GM18511 (cell line): ENCODE measurements at regions not wholly inside any gene's neighbourhood (a gene's known extent, or its start where the extent isn't known, plus 50 kb on each side); places are given as distances from the start of the nearest gene placed in this dataset.

ENCODE experiments used
- ATAC-seq: cut with Tn5 transposase; IDR thresholded peaks from one replicate; pipeline ENCODE4 v1.9.1; 2021; ENCODE audit warnings: mild to moderate bottlenecking, moderate library complexity; ENCODE audit not compliant: unreplicated experiment

GRCh38 chr17:14959106-14959648 lies 305.9 kb downstream of the PMP22 start:
- no peak for ATAC-seq

GRCh38 chr17:14953405-14953804 lies 311.7 kb downstream of the PMP22 start:
- ATAC-seq, result no peak

GRCh38 chr17:14950686-14951085 lies 314.4 kb downstream of the PMP22 start:
- no peak for ATAC-seq

- ATAC-seq, result no peak
Measured at GRCh38 chr17:14950216-14950615, 314.9 kb downstream of the PMP22 start.

- no peak for ATAC-seq
Measured at GRCh38 chr17:14947671-14948070, 317.5 kb downstream of the PMP22 start.

DNA sequence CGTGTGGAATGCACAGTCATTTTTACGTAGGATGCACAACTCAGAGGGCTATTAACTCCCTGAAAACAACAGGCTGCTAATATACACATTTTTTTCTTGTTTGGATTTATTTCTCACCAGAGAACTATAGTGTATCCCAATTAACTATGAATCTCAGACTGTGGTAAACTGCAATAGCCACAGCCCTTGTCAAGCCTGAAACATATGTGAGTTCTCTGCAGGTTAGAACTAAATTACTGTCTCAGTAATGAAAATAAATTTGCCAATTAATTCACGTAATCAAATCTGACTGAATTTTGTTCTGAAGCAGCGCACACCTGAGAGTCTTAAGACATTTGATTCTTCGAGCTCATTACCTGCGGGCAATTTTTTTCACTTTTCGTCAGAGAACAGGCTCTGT lies 318.6 kb downstream of the PMP22 start:
- ATAC-seq, result no peak

DNA sequence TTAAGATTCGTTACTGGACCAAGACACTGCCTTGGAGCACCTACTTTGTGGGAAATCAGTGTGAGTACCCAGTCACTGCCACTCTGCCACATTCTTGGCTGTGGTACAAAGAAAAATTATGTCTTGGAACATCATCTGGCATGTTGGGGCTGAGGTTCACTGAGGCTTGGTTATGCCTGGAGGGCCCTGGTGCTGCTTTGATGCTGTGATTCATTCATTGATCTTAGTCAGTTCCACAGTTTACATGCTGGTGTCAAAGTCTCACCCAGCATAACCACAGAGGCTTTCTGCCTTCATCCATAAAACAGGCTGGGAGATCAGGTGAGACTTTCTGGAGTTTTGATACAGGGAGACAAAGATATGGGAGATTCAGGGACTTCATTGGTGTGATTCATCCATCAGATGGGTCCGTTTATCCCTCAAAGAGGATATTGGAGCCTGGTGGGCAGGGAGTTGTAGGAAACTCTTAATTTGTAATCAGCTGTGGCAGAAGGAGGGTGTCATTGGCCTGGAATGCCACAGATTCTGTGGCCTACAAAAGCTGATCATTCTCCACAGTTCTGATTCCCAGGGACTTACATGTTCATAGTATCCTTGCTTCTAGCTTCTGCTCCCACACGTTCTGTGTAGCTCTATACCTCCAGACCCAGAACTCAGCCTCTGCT lies 322.5 kb downstream of the PMP22 start:
- no peak for ATAC-seq

GRCh38 chr17:14940938-14941265 lies 324.2 kb downstream of the PMP22 start:
- ATAC-seq, result no peak

DNA sequence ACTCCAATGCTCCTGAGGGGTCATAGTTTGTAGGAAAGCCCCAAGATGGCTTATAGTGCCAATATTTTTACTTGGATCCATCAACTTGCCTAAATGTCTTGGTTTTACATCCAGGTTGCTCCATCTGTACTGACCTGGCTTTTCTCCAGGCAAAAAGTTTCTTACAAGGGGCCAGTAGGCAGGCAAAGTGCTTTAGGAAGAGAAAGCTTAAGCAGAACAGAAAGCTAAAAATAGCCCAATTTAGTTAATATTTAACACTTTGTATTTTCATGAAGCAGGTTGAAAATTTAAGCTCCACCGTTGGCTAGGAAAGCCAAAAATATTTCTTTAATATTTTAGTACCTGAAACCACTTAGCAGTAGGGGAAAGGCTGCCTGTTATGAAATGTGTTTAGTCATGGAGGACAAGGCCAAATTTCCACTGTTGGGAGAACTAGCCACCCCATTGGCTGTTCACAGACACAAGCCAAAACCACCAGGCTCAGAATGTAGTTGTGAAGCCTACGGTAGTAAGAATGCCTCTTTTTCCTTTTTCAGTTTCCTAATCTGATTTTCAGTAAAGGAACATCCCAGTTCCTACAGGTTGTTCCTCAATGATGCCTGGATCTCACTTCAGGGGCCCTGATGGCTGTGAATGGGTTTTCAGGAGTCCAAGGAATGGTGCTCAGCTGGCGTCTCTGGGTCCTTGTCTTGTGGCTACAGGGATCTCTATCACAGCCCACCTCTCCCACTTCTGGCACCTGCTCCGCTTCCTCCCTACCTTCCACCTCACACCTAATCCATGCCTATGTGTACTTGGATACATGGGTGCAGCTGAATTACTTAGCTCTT lies 324.8 kb downstream of the PMP22 start:
- ATAC-seq, result no peak

DNA sequence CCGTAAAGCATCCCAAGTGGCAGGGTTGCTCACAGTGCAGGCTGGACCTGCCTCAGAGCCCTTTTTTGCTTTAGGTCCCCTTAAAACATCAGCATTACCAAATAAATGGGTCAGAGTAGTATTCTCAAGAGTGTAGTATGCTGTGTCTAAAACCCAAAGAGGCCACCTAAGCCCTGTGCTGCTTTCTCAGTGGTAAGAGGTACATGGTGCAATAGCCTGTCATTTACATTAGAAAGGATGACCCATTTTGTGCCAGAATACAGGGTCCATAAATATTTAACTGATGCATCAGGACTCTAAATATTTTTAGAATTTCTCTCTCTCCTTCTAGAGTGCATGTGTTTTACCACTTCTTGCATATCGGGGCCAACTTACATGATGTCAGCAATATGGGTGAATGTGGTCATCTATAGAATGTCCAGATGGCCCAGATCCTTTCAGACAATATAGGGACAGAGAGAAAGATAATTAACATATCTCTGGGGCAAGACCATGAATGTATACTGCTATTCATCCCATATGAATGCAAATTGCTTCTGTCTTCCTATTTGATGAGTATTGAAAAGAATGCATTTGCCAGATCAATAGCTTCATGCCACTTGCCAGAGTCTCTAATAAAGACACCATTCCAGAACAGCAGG lies 329.2 kb downstream of the PMP22 start:
- ATAC-seq, result no peak

DNA sequence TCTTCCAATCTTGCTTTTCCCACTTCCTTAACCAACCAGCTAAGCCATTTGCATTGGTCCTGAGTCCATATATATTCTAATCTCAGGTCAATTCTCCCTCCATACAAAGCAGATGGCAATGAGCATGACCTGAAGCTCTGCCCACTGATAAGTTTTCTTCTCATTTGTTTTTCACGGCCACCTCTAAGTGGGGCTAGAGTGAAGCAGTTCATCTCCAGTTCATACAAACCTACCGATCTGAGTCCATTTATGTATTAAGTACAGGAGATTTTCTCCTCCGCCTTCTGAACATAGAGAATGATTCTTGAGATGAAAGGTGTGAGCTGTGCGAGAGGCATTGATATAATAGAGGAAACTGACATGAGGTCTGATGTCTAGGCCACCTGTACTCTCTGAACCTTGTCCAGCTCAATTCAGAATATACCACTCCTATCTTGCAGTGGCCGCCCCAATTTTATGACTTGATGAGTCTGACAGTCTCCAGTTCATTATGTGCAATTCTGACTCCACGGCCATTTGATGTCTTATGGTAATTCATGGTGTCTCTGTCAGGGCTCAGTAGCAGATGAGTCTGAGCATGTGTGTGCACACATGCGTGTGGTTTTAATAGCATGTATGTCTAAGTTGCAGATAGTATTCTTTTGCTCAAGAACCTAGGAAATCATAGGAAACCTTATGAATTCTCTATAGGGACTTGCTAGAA lies 329.8 kb downstream of the PMP22 start:
- ATAC-seq, result no peak

GRCh38 chr17:14933676-14934075 lies 331.4 kb downstream of the PMP22 start:
- ATAC-seq, result no peak

DNA sequence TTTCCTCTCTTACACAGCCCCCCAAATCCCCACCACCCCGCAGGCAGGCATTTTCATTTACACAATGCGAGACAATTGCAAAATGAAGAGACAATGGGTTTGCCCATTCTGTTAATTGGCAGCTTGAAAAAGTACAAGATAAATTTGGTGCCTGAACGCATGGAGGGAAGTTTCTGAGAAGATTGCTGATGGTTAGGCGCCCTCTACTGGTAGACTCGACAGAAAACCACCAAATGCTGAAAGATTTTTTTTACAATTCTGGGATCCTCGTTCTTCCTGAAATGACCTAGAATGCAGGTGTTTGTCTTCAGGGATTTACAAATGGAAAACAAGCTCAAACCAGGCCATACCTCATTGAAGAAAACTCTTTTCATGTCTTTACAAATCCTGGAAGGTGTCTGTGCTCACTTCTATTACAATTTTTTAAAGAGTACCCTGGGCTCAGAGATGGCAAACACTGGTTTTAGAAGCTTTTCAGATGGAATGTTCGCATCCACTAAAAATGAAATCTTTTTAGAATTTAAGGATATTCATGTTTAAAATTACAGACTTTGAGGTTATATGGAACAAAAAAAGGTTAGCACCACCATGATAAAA lies 338.5 kb downstream of the PMP22 start:
- ATAC-seq, result no peak

- ATAC-seq, result no peak
Measured at GRCh38 chr17:14926073-14926472, 339.1 kb downstream of the PMP22 start.

DNA sequence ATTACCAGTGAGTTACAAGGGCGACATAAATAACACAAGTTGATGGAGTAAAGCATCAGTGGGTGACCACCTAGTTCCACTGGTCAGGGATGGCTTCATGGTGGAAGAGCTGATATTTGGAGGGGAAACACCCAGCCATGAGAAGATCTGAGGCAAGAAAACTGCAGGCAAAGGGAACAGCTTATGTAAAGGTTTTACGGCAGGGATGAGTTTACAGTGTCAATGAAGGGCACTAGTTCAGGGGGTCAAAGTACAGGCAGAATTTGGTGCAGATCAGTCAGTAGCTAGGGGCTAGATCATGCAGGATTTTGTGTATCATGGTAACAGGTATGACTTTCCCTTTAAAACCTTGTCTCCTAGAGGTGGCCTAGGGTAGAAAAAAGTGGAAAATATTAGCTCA lies 339.6 kb downstream of the PMP22 start:
- no peak for ATAC-seq

DNA sequence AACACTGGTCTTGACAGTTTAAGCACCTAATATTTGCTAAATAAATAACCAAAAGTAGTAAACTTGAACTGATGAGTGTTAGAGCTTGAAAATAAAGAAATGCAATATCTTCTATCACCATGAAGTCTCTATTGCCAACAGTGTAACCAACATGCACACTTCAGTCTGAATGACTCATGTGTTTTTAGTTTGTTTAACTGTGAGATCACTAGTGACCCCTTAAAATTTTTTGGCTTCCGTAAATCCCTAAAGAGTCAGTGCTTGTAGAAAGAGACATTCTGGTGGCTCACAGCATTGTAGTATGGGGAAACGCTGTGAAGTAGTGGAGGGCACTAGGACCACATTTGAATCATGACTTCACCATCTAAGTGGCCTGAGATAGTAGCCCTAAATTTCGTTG lies 341.1 kb downstream of the PMP22 start:
- ATAC-seq, result no peak

DNA sequence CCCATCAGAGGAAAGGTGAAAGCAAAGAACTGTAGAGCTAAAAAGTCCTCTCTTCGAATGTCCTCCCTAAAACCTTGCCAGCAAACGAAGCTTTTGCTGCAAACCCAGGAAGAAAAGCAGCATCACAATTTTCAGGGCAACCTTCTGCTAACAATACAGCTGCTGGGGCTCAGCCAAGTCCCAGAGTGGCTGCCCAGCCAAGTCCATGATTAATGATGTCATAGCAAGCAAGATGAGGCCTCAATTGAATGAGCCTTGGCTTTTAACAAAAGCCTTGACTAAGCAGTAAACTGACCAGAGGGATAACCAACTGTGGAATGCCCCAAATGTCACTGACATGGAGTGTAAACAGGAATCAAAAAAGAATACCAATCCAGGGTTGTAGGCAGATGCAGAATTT lies 342.7 kb downstream of the PMP22 start:
- ATAC-seq, result no peak

DNA sequence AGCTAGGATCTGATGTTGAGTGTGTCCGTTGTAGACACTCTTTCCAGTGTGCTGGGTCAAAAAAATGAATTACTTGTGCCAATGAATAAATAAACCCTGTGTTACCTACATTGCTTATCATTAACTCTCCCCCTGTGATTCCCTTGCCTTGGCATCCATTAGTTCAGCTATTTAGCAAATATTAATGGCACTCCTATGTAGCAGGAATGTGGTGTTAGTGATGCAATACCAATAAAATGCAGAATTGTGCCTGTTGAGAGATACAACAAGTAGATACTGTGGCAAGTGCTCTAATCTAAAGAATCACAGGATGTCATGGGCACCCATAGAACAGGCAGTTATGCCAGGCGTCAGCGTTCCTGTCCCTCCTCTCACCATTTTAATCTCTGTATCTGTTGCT lies 343.2 kb downstream of the PMP22 start:
- no peak for ATAC-seq

- no peak for ATAC-seq
Measured at GRCh38 chr17:14919631-14920213, 345.4 kb downstream of the PMP22 start.

- ATAC-seq, result no peak
Measured at GRCh38 chr17:14919094-14919493, 346.0 kb downstream of the PMP22 start.

- ATAC-seq, result no peak
Measured at GRCh38 chr17:14918540-14918939, 346.6 kb downstream of the PMP22 start.
